Colonic mucosa (tissue), 4 donors: ENCODE measurements at regions not wholly inside any gene's neighbourhood (a gene's known extent, or its start where the extent isn't known, plus 50 kb on each side); places are given as distances from the start of the nearest gene placed in this dataset.

Source experiments
- DNase-seq: peaks from one replicate; pipeline ENCODE4 v3.0.0-alpha.2; 2020
- H3K27ac ChIP-seq: fragments of 200-600 bp; one replicate; pipeline ENCODE4 v1.8.0; 2021
- H3K27me3 ChIP-seq: fragments of 200-600 bp; one replicate; pipeline ENCODE4 v1.8.0; 2021
- H3K36me3 ChIP-seq: fragments of 200-600 bp; one replicate; pipeline ENCODE4 v1.8.0; 2021
- H3K4me1 ChIP-seq: fragments of 200-600 bp; one replicate; pipeline ENCODE4 v1.8.0; 2021; ENCODE audit warnings: mild to moderate bottlenecking
- H3K4me3 ChIP-seq: fragments of 200-600 bp; one replicate; pipeline ENCODE4 v1.8.0; 2021
- H3K9ac ChIP-seq, 2 donors: one replicate each; pipeline ENCODE4 v1.7.0; 2013; ENCODE audit warnings: control low read depth in 2 of 2, low read depth in 2 of 2, low read length in 2 of 2
- H3K9me3 ChIP-seq: fragments of 200-600 bp; one replicate; pipeline ENCODE4 v1.8.0; 2021
- CTCF ChIP-seq: fragments of 200-600 bp; IDR thresholded peaks from one replicate; pipeline ENCODE4 v1.8.0; 2022; ENCODE audit warnings: antibody characterized with exemption, mild to moderate bottlenecking
- intact Hi-C: fragments of 100-400 bp; cut with DNase I; formaldehyde crosslinking; loops from one replicate; pipeline ENCODE4 v1.14.1; 2022
- donor health status: healthy.
- donor health status: DM: no; HTN: no; CAD: no.
- donor health status: DM: no; HTN: no; CAD: no.

GRCh38 chr6:105794239-105794638, 291.9 kb upstream of the PRDM1 start:
- no peak for TF ChIP-seq CTCF
- intact Hi-C loops, result no loop called here
- no peaks in the 10 kb centered on the region for H3K9me3 ChIP-seq

GRCh38 chr6:105793130-105793529, 293.0 kb upstream of the PRDM1 start:
- Histone ChIP-seq H3K27me3 (no peaks in the 10 kb centered on the region), H3K36me3 (no peaks in the 10 kb centered on the region), H3K4me3 (no peak overlapping the region), H3K27ac (no peak overlapping the region), H3K9me3 (no peaks in the 10 kb centered on the region), H3K9ac (no peak overlapping the region), H3K4me1 (no peaks in the 10 kb centered on the region)
- DNase-seq, result peak; percentile 24
- intact Hi-C loops, result no loop called here
- peak; percentile 12 for TF ChIP-seq CTCF

More at GRCh38 chr6:105794239-105794638, 291.9 kb upstream of the PRDM1 start:
- no peaks in the 10 kb centered on the region for H3K36me3 ChIP-seq
- H3K4me3 ChIP-seq, result no peak overlapping the region
- no peak overlapping the region for H3K27ac ChIP-seq
- H3K4me1 ChIP-seq, result no peaks in the 10 kb centered on the region
- H3K9ac ChIP-seq, result no peak overlapping the region
- DNase-seq, result peak; percentile 63
- H3K27me3 ChIP-seq, result no peaks in the 10 kb centered on the region

- no peaks in the 10 kb centered on the region for H3K36me3 ChIP-seq
- no peaks in the 10 kb centered on the region for H3K27me3 ChIP-seq
- DNase-seq, result no peak
- H3K9ac ChIP-seq, result no peak overlapping the region
- intact Hi-C loops, result no loop called here
- H3K4me1 ChIP-seq, result no peaks in the 10 kb centered on the region
- no peak overlapping the region for H3K4me3 ChIP-seq
- no peak for TF ChIP-seq CTCF
- H3K27ac ChIP-seq, result no peak overlapping the region
- H3K9me3 ChIP-seq, result no peaks in the 10 kb centered on the region
Observed at GRCh38 chr6:105791583-105792318, 294.4 kb upstream of the PRDM1 start.

- Histone ChIP-seq H3K9me3 (no peaks in the 10 kb centered on the region), H3K27ac (no peak overlapping the region), H3K4me3 (no peak overlapping the region), H3K9ac (no peak overlapping the region), H3K27me3 (no peaks in the 10 kb centered on the region), H3K4me1 (no peaks in the 10 kb centered on the region), H3K36me3 (no peaks in the 10 kb centered on the region)
- no peak for DNase-seq
- TF ChIP-seq CTCF, result no peak
- intact Hi-C loops, result no loop called here
Observed at GRCh38 chr6:105791179-105791578, 295.0 kb upstream of the PRDM1 start.

- no peaks in the 10 kb centered on the region for H3K4me1 ChIP-seq
- H3K27ac ChIP-seq, result no peak overlapping the region
- H3K9ac ChIP-seq, result no peak overlapping the region
- no peak for TF ChIP-seq CTCF
- no peak for DNase-seq
- intact Hi-C loops, result no loop called here
- H3K9me3 ChIP-seq, result no peaks in the 10 kb centered on the region
- H3K36me3 ChIP-seq, result no peaks in the 10 kb centered on the region
- H3K4me3 ChIP-seq, result no peak overlapping the region
- H3K27me3 ChIP-seq, result no peaks in the 10 kb centered on the region
Observed at GRCh38 chr6:105790635-105791034, 295.5 kb upstream of the PRDM1 start.
